WTC11 (cell line): ENCODE measurements at regions not wholly inside any gene's neighbourhood (a gene's known extent, or its start where the extent isn't known, plus 50 kb on each side); places are given as distances from the start of the nearest gene placed in this dataset.
"Not testable (repeated sequence)": the region's sequence is repeated elsewhere in the genome, so short reads cannot be mapped to it uniquely, and the experiment has no call there.

Source experiments
- ATF1 ChIP-seq: sonication (generic); formaldehyde crosslinking; IDR thresholded peaks from 2 replicates; pipeline ENCODE4 v1.8.1; 2023; ENCODE audit warnings: mild to moderate bottlenecking, moderate library complexity, missing genetic modification reagents
- CREB1 ChIP-seq: sonication (generic); formaldehyde crosslinking; IDR thresholded peaks from 2 replicates; pipeline ENCODE4 v1.8.0; 2023; ENCODE audit warnings: mild to moderate bottlenecking, missing genetic modification reagents
- JUN ChIP-seq: sonication (generic); formaldehyde crosslinking; IDR thresholded peaks from 2 replicates; pipeline ENCODE4 v1.8.0; 2023; ENCODE audit warnings: mild to moderate bottlenecking, missing genetic modification reagents
- SP1 ChIP-seq: sonication (generic); formaldehyde crosslinking; conservative IDR thresholded peaks from 2 replicates; pipeline ENCODE4 v1.8.1; 2022; ENCODE audit warnings: missing genetic modification reagents
- ZNF416 ChIP-seq: fragments of 250-450 bp; sonication (Bioruptor Pico); IDR thresholded peaks from 2 replicates; pipeline ENCODE4 v1.9.0; 2021; ENCODE audit warnings: mild to moderate bottlenecking, inconsistent platforms
- TF ChIP-seq, protein P1 (sequence below): sonication (generic); formaldehyde crosslinking; IDR thresholded peaks from 2 replicates; pipeline ENCODE4 v1.8.0; 2022; ENCODE audit warnings: mild to moderate bottlenecking, missing genetic modification reagents
- TF ChIP-seq, protein P2 (sequence below): fragments of 200-600 bp; IDR thresholded peaks from 2 replicates; pipeline ENCODE4 v1.8.0; 2022; ENCODE audit warnings: antibody characterized with exemption
- TF ChIP-seq, protein P3 (sequence below): sonication (generic); formaldehyde crosslinking; IDR thresholded peaks from 2 replicates; pipeline ENCODE4 v1.8.1; 2023; ENCODE audit warnings: mild to moderate bottlenecking, missing genetic modification reagents, moderate library complexity

DNA sequence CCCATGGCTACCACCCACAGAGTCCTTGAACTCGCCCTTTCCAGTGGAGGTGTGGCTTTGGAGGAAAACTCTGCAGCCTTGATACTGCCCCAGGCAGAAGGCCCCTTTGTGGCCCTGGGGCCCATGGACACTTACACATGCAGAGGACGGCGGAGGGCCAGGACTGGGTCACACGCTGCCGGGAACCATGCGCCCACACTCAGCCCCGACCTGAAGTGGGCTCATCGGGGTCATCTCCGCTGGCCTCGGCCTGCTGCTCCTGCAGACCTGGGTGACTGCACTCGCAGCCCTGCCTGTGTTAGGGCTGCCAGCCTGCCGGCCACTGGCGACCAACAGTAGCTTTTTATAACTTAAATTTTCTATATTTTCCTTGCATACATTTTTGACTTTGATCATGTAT lies 286.2 kb downstream of the TUBA3C start:
- TF ChIP-seq, protein P1, sequence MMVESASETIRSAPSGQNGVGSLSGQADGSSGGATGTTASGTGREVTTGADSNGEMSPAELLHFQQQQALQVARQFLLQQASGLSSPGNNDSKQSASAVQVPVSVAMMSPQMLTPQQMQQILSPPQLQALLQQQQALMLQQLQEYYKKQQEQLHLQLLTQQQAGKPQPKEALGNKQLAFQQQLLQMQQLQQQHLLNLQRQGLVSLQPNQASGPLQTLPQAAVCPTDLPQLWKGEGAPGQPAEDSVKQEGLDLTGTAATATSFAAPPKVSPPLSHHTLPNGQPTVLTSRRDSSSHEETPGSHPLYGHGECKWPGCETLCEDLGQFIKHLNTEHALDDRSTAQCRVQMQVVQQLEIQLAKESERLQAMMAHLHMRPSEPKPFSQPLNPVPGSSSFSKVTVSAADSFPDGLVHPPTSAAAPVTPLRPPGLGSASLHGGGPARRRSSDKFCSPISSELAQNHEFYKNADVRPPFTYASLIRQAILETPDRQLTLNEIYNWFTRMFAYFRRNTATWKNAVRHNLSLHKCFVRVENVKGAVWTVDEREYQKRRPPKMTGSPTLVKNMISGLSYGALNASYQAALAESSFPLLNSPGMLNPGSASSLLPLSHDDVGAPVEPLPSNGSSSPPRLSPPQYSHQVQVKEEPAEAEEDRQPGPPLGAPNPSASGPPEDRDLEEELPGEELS = not testable (repeated sequence)
- TF ChIP-seq, protein P2, sequence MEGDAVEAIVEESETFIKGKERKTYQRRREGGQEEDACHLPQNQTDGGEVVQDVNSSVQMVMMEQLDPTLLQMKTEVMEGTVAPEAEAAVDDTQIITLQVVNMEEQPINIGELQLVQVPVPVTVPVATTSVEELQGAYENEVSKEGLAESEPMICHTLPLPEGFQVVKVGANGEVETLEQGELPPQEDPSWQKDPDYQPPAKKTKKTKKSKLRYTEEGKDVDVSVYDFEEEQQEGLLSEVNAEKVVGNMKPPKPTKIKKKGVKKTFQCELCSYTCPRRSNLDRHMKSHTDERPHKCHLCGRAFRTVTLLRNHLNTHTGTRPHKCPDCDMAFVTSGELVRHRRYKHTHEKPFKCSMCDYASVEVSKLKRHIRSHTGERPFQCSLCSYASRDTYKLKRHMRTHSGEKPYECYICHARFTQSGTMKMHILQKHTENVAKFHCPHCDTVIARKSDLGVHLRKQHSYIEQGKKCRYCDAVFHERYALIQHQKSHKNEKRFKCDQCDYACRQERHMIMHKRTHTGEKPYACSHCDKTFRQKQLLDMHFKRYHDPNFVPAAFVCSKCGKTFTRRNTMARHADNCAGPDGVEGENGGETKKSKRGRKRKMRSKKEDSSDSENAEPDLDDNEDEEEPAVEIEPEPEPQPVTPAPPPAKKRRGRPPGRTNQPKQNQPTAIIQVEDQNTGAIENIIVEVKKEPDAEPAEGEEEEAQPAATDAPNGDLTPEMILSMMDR = not testable (repeated sequence)
- TF ChIP-seq JUN, SP1, ZNF416, CREB1, ATF1 (CRISPR knock-in tag): not testable (repeated sequence)
- TF ChIP-seq, protein P3, sequence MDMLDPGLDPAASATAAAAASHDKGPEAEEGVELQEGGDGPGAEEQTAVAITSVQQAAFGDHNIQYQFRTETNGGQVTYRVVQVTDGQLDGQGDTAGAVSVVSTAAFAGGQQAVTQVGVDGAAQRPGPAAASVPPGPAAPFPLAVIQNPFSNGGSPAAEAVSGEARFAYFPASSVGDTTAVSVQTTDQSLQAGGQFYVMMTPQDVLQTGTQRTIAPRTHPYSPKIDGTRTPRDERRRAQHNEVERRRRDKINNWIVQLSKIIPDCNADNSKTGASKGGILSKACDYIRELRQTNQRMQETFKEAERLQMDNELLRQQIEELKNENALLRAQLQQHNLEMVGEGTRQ (CRISPR knock-in tag) = not testable (repeated sequence)
